GM18861 (cell line): ENCODE measurements at regions not wholly inside any gene's neighbourhood (a gene's known extent, or its start where the extent isn't known, plus 50 kb on each side); places are given as distances from the start of the nearest gene placed in this dataset.

Experiments
- ATAC-seq: cut with Tn5 transposase; IDR thresholded peaks from one replicate; pipeline ENCODE4 v1.9.1; 2021; ENCODE audit not compliant: unreplicated experiment

- ATAC-seq, result no peak
Measured at GRCh38 chr9:12464400-12464799, 228.8 kb upstream of the TYRP1 start.

GRCh38 chr9:12464910-12465512, 228.2 kb upstream of the TYRP1 start:
- no peak for ATAC-seq

GRCh38 chr9:12469084-12469483, 224.1 kb upstream of the TYRP1 start:
- ATAC-seq, result no peak

DNA sequence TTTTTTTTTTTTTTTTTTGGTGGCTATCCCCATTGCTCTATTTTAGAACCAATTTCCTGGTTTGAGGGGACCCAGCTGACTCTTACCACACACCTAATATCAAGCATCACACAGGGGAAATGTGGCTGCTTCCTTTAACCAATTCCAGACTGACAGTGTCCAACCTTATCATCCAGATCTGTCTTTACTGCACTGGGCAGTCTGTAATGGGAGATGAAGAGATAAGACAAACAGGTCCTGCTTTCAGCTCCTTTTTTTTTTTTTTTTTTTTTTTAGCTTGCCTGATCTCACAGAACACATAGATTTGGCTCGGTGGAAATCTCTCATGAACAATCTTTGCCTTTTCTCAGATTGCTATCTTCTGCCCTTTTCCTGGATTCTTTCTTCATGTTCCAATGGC, 198.8 kb upstream of the TYRP1 start:
- no peak for ATAC-seq

GRCh38 chr9:12497790-12498189, 195.4 kb upstream of the TYRP1 start:
- no peak for ATAC-seq

DNA sequence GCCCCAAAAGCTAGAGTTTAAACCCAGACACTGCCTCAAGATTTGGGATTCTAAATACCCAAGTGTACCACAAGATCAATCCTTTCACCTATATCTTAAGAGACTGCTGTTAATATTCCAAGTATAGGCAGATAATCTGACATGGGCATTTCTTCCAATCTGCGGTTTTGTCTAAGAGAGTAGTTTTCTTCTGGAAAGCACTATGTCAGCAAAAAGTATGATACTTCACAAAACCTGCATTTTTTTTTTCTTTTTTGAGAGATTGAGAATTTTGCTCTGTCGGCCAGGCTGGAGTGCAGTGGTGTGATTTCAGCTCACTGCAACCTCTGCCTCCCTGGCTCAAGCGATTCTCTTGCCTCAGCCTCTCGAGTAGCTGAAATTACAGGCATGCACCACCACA, 190.7 kb upstream of the TYRP1 start:
- ATAC-seq, result no peak

- ATAC-seq, result no peak
Measured at GRCh38 chr9:12503606-12504122, 189.5 kb upstream of the TYRP1 start.

DNA sequence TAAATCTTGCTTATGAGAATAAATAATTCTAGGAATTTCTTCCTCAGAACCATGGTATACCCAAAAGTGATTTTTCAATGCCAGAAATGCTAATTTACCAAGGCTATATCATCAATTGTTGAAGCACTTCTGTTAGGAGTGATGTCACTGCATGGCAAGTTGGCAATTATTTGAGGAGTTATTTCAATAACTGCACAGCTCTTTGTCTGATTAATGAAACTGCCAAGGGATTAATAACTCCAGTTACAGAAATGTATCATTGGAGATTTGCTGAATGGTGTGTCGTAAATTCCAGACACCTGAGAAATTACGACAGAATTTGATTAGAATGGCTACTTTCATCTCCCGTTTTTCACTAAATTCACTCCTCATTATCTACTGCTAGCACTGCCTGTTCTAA, 182.6 kb upstream of the TYRP1 start:
- no peak for ATAC-seq

DNA sequence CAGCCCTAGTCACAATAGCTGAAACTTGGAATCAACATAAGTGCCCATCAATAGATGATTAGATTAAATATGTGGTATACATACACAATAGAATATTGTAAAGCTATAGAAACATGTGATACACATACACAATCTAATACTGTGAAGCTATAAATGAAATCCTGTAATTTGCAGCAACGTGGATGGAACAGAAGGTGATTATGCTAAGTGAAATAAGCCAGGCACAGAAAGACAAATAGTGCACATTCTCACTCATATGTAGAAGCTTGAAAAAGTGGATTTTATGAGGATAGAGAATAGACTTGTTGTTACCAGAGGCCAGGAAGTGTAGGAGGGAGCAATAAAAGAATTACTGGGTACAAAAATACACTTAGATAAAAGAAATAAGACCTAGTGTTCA, 181.5 kb upstream of the TYRP1 start:
- no peak for ATAC-seq

- no peak for ATAC-seq
Measured at GRCh38 chr9:12516031-12516430, 177.2 kb upstream of the TYRP1 start.

GRCh38 chr9:12516573-12516972, 176.6 kb upstream of the TYRP1 start:
- no peak for ATAC-seq

DNA sequence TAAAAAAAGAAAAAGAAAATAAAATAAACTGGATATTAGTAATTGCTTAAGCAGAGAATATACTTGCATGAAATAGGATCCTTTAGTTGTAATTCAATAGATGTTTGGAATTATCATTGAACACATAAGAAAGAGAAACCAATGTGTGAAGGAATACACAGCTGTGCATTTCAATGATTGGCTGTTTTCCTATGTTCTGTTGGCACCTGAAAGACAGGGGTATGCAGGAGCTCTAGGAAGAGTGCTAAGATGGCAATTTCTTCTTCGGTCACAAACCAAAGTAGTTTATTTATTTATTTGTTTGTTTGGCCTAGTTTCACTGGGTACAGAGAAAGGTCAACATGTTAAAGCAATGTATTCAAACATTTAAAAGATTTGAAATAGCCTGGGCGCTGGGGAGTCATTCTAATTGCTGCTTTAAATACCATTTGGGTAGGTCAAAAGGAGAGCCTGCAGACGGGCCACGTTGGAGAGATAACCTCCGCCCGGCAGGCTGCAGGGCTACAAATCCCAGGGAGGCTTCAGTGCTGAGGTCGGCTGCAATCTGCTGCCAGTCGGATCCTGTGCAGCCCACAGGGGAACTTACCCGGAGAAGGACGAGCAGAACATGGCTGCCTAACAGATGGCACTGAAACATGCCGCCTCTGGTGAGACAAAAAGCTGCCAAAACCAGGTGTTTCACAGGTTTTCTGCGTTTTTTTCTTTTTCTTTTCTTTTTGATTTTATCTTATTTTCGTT, 154.2 kb upstream of the TYRP1 start:
- no peak for ATAC-seq

DNA sequence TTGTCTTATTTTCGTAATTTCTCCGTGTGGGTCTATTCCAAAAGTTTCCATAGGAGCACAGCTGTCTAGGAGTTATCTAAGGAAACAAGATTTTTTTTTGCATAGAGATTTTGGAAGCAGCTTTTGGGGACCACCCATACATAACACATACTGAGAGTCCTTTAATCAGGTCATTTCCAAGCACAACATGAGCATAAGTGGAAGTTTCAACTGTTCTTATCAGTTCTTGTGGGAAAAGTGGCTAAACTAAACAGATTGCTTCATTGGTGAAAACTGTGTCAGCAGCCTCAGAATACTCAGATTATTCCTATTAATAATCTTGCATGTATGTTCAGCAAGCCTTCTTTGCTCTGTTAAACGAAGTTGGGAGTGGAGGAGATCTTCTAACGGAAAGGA, 153.6 kb upstream of the TYRP1 start:
- no peak for ATAC-seq

GRCh38 chr9:12544700-12545099, 148.5 kb upstream of the TYRP1 start:
- no peak for ATAC-seq

GRCh38 chr9:12554636-12555035, 138.5 kb upstream of the TYRP1 start:
- no peak for ATAC-seq

DNA sequence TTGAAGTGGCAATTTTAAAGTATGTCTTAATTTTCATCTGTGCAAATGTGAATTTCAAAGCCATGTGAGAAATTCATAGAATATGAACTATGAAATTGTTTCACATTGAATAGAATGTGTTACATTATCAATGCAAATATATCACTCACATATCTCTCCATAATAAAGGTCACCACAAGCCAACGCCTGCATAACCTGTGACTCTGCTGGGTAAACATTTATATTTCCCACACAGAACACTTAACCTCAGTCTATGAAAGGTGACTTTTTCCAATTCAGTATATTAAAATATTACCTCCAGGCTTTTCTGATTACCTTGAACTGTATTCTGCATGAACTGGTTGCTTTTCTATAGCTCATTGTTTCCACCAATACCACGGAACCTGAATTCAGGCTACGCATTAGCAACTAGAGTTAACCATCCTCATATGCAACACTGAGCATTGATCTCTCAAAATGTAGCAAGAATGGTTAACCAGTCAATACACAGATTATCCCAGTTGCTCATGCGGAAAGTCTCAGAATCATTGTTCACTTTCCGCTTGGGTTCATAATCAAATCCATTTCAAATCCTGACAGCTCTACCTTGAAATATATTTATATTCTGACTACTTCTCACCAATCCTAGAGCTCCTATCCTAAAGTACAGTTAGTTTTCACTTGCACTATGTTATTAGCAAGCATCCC, 126.6 kb upstream of the TYRP1 start:
- no peak for ATAC-seq

DNA sequence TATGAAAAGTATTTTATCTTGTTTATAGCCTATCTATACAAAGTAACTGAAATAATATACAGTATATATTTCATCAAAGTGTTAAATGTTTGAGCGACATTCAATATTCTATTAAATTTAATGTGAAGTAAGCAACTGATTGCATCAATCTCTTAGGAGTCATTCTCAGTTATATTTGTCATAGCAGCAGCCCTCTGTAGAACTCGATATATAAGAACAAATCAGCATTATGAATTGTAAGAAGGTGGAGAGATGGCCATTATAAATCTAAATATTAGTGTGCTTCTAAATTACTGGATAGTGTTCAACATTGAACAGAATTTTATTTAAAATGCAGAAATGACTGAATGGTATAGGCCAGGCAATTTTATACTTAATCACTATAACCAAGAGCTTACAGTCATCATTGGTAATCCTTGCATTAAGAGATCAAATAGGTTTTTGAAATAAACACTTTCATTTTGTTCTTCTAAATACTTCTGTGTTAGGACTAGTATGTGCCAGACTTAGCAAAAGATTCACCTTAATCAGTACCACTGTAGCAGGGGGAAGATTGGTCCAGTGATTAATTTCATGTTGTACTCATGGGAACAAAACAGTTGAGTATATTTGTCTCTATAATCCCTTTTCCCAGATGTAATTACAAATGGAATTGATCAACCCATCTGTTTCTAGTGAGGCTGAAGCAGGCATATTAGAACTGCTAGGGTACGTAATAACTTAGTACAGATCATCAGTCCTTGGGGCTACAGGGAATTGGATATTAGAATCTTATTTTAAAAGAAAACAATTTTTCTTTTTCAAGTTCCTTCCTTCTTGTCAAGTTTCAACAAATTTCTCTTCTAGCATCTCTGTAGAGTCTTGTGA, 108.3 kb upstream of the TYRP1 start:
- no peak for ATAC-seq

DNA sequence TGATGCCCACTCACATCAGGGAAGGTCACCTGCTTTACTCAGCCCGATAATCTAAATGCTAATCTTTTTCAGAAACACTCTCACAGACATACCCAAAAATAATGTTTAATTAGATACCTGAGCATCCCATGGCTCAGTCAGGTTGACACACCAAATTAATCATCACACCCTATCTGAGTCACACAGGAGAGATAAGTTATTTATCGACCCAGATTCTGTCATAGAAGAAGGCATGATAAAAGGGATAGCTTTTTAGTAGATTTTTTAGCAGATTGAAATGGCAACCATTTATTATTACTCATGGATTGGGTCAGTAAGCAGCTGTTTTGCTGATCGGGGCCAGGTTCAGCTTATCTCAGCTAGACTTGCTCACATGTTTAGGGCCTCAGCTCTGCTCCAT, 97.8 kb upstream of the TYRP1 start:
- ATAC-seq, result no peak

- no peak for ATAC-seq
Measured at GRCh38 chr9:12604164-12604821, 88.9 kb upstream of the TYRP1 start.

DNA sequence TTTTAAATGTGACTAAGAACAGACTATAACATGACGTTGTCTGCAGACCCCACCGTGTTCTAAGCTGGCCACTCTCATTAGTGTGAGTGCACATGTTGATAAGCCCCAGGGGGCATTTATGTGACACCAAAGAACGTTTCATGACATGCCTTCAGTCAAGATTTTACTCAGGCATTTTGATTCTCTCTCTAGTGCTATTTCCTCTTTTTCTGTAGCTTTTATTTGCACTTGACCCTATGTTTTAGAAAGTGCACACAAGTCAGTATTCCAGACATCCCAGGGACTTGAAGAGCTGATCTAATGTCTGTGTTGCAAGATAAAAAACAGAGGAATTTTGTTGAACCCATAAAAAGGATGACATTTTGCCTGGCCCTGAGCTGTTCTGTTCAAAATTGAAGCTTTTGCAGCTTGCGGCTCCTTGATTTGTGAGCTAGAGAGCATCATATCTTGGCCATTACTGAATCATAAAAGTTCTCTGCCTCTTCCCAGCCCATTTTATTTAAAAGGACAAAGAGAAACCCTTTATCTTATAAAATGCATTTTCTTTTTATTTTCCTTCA, 80.9 kb upstream of the TYRP1 start:
- no peak for ATAC-seq
